Activated CD4-positive, alpha-beta T cell treated with anti-CD3 and anti-CD28 coated beads, Interleukin-2, Interleukin-6, amounts not matched to agents 100 ng/mL and 50 ng/mL, durations not matched to agents 16 hours and 8 hours (primary cell): ENCODE measurements at regions not wholly inside any gene's neighbourhood (a gene's known extent, or its start where the extent isn't known, plus 50 kb on each side); places are given as distances from the start of the nearest gene placed in this dataset.
"Not testable (repeated sequence)": the region's sequence is repeated elsewhere in the genome, so short reads cannot be mapped to it uniquely, and the experiment has no call there.

Source experiments
- DNase-seq: peaks from one replicate; pipeline ENCODE4 v3.0.0-alpha.2; 2020

GRCh38 chr2:120503206-120503792 lies 157.4 kb downstream of the INHBB start:
- DNase-seq = no peak

GRCh38 chr2:120503793-120504571 lies 158.0 kb downstream of the INHBB start:
- no peak for DNase-seq

DNA sequence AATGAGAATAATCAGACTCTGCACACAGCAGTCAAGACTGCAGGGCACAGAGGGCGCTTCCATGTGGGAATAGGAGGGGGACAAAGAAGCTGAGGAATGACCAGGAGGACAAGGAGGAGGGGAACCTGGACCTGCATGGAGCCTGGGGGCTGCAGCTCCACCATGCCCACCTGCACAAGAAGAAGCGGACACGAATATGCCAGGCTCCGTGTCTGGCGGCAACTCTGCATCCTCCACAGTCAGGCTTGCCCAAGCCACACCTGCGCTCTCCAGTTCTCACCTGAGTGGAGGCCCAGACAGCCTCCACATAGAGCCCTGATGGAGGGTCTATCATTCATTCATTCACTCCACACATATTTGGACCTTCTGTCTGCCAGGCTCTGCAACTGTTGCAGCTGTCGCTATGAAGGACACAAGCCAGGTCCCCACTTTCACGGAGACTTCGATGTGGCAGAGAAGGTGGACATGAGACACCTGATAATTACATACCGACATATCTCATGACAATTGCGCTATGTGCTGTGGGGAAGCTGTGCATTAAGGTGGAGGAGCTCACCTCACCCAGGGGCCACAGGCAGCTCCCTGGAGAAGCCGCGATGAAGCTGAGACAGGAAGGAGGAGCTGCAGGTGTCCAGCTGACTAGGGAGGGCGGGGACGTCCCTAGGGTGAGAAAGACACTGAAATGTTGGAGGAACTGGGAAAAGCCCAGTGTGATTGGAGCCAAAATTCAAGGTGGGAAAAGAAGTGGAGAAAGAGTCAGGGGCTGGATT lies 159.2 kb downstream of the INHBB start:
- no peak for DNase-seq

GRCh38 chr2:120508567-120509041 lies 162.7 kb downstream of the INHBB start:
- no peak for DNase-seq

GRCh38 chr2:120509213-120509815 lies 163.4 kb downstream of the INHBB start:
- DNase-seq = no peak

DNA sequence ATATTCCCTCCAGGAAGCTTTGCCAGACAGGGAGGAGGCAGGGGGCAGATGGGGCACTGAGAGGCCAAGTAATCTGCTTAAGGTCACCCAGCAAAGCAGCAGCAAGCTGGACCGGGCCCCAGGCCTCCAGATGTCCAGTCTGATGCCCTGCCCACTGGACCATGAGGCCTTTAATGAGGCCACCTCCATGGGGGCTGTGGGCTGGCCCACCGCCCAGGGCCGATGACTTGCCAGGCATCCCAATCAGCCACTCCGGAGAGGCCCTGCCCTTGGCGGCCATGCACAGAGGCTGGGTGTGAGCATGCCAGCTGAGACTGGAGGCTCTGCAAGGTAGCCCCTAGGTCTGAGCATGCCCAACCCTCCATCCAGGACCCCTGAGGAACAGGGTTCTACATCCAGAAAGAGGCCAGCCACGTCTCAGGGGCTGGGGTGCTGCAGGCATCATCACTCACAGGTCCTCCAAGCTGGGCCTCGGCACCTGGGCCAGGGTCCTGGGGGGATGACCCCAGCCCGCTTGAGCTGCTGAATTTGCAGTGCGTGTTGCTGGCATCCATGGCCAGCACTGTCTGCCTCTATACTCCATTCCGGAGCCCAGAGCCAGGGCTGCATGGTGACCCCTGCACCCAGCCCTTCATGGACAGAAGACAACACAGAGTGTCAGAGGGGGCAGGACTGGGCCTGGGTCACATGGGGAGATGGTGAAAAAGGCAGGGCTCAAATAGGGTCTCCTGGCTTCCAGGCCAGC lies 164.2 kb downstream of the INHBB start:
- DNase-seq = no peak

DNA sequence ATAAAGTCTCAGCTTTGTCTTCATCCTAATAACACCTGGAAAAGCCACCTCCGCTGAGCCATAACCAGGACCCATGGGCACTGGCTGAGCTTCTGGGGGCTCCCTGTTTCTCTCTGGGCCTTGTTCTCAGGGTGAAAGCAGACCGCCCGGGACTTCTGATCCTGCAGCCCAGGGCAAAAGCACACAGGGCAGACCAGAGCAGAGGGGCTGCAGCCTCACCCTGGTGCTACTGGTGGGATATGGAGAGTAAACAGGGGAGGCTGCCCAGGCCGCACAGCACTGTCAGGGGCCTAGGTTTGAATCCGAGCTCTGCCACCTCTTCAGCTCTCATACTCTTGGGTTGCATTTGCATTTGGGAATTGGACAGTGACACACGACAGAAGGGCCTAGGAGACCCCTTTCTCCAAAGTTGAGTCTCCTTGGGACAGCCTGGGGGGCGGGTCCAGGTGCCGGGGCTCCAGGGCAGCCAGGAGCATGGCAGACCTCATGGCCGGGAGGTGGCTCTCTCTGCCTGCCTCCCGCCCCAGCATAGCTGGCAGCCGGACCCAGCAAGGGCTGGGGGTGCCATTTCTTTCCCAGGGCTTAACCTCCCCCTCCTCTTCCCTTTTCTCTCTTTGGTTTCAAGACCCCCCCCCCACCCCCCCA lies 164.9 kb downstream of the INHBB start:
- no peak for DNase-seq

DNA sequence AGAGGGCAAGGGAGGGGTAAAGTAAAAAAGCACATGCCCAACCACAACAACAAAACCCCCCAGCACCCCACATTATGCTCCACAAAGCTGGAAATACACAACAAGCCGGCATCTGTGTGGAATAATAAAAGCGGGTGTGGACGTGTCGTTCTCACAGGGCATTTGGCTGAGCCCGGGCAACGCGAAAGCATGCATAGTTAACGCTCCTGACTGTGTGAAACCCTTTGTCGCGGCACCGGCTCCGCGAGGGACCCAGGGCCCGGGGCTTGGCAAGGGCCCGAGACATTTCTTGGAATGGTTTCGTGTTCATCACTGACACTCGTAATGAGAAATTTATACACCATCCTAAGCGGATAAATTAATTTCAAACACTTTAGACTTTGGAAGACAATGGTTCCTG lies 165.6 kb downstream of the INHBB start:
- DNase-seq = no peak

- no peak for DNase-seq
Observed at GRCh38 chr2:120511947-120512710, 166.2 kb downstream of the INHBB start.

DNA sequence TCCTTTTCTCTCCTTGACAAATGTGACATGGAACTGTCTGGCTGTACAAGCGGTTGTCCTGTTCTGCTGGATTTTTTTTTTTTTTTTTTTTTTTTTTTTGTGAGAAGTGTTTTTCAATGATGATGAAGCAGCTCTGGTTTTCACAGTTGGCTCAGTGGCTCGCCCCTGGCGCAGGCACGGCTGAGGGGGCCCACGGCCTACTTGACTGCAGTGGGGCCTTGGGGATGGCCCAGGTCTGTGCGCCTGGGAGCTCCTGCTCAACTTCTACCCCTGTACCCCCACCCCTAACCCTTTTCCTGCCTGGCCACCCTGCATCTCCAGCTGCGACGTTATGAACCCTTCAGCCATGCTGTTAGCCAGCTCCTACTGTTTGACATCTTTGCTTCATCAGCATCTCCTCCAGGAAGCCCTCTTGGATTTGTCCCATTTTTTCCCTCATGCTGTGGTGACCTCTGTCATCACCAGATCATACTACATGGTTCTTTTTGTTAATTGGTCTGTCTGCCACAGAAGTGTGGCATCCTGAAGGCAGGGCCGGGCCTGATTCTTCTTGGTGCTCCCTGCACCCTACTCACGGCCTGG lies 167.9 kb downstream of the INHBB start:
- no peak for DNase-seq

DNA sequence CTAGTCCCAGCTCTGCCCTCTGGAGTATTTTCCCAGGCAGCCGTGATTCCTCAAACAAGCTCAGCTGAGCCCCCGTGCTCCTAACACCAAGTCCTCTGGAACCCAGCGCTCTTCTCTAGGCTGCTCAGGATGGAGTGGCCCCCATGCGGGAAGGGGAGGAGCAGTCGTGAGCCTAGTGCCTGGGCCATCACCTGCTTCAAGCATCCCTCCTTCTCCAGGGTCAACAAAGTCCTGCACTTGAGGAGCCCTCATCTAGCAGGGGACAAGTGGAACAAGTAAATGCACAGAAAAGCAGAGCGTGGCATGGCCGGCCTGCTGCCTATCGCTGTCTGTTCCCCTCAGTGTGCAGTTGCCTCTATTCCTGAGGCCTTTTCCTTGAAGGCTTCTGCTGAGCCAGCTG lies 168.6 kb downstream of the INHBB start:
- DNase-seq = no peak

DNA sequence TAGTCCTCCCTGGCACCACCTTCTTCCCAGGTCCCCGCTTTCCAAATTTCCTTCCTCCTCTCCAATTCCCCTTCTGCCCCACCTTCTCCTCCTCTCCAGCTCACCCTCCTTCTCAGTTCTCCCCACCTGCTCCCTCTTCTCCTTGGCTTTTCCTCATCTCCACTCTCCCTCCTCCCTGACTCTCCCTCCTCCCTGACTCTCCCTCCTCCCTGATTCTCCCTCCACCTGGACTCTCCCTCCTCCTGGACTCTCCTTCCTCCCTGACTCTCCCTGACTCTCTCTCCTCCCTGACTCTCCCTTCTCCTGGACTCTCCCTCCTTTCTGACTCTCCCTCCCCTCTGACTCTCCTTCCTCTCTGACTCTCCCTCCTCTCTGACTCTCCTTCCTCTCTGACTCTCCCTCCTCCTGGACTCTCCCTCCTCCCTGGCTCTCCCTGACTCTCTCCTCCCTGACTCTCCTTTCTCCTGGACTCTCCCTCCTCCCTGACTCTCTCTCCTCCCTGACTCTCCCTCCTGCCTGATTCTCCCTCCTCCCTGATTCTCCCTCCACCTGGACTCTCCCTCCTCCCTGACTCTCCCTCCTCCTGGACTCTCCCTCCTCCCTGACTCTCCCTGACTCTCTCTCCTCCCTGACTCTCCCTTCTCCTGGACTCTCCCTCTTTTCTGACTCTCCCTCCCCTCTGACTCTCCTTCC lies 169.3 kb downstream of the INHBB start:
- DNase-seq = not testable (repeated sequence)

GRCh38 chr2:120515759-120516678 lies 170.1 kb downstream of the INHBB start:
- DNase-seq = no peak

- DNase-seq = no peak
Observed at GRCh38 chr2:120516679-120517314, 170.9 kb downstream of the INHBB start.

DNA sequence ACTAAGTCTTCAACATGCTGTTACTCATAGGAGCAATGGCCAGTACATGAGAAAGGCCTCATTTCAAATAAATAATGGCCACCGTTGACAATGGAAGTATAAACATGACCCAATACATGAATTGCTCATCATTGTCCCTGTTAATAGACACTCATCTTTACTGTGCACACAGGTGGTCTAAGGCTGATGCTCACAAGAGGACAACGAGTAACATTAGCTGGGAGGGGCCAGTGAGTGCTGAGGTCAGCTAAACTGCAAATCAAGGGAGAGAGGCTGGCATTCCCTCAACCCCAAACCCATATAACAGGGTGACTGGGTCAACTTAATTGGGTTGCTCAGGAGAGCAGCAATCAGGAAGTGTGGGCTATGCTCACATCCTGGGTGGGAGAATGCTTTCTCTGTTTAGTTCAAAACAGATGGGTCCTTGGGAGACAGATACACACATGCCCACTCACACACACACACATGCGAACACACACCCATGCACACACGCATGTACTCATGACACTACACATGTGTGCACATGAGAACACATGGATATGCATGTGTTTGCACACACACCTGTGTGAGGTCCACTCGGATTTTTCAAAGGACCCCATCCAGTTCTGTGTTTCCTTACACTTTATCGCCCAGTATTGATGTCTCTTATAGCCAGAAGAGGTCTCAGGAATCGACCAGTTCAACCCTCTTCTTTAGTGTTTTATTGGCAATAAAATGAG lies 172.0 kb downstream of the INHBB start:
- DNase-seq = no peak

DNA sequence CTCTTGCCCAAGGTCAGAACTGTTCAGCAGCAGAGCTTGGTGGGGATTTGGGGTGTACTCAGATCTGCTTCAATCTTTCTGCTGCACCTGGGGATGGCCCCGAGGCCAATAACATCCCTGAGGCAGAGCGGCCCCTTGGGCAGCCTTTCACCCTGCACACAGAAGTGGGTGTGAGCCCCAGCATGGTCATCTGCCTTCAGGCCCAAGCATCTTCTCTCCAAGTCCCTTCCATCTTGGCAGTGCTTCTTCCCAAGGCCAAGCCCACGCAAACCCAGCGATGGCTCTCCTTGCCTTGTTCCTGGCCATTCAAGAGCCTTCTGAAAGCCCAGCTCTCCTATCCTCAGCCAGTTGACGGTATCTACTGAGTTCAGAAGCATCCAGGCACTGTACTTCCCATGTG lies 172.9 kb downstream of the INHBB start:
- DNase-seq = no peak

DNA sequence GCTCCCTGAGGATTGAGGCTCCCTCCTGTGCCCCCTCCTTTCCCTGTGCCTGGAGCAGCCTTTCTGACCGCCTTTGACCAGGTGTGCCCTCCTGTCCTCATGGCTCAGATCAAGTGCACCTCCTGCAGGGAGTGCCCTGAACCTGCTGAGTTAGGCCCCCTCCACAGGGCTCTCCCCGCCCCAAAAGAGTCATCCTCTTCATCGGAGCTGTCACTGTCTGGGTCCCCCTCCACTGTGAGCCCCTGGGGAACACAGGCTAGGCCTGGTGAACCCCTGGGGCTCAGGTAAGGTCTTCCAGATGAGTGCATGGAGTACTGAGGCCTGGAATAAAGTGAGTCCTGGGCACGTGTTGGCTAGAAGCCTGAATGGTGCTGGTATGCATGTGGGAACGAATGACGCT lies 173.5 kb downstream of the INHBB start:
- DNase-seq = no peak

DNA sequence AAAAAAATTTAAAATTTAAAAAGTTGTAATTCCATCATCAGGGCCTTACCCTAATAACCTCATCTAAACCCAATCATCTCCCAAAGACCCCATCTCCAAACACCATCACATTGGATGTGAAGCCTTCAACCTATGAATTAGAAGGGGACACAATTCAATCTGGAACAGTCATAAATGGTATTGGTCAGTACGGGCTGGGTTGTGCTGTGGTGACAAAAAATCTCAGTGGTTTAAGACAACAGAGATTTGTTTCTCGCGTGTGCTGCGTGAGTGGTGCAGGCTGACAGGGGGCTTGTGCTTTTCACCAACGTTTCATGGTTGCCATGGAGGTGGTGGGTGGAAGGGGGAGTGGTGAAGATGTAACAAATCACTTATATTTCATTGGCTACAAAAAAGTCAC lies 174.5 kb downstream of the INHBB start:
- no peak for DNase-seq
